ENCODE measurements at regions not wholly inside any gene's neighbourhood (a gene's known extent, or its start where the extent isn't known, plus 50 kb on each side); places are given as distances from the start of the nearest gene placed in this dataset.
"Not testable (repeated sequence)": the region's sequence is repeated elsewhere in the genome, so short reads cannot be mapped to it uniquely, and the experiment has no call there.

- ATAC-seq (ENCODE audit: low read depth) (no peak), DNase-seq (no peak)
- Histone ChIP-seq H3K4me2 (replicated peaks; ENCODE audit: low read depth, low read length, poor library complexity, severe bottlenecking) (no peak overlapping the region), H3K9me3 (ENCODE audit: control extremely low read depth in 1 of 3, control insufficient read depth in 2 of 3, insufficient read depth in 1 of 3, low read length in 2 of 3) (peaks cover 0 to 11% (median 0%) of the 10 kb centered on the region in 3 donors), H3K4me1 (ENCODE audit: control insufficient read depth in 2 of 2, insufficient read depth in 2 of 2, low read length in 2 of 2) (no peaks in the 10 kb centered on the region), H4K20me1 (ENCODE audit: control insufficient read depth, insufficient read depth, low read length, poor library complexity, severe bottlenecking) (no peaks in the 10 kb centered on the region), H3K27ac (ENCODE audit: low read length in 2 of 2) (no peak overlapping the region), H3K79me2 (ENCODE audit: control insufficient read depth, insufficient read depth, low read length) (no peaks in the 10 kb centered on the region), H2AFZ (ENCODE audit: insufficient read depth, low read depth, low read length, poor library complexity, severe bottlenecking) (no peak overlapping the region), H3K9ac (ENCODE audit: low read length) (no peak overlapping the region), H3K36me3 (replicated peaks in 1 of 2; ENCODE audit: control extremely low read depth in 1 of 2, control insufficient read depth in 1 of 2, extremely low read depth in 1 of 2, insufficient read depth in 2 of 2, low read length in 1 of 2) (no peaks in the 10 kb centered on the region), H3K27me3 (replicated peaks in 1 of 4; ENCODE audit: control extremely low read depth in 1 of 4, control insufficient read depth in 3 of 4, insufficient read depth in 4 of 4, low read length in 3 of 4) (no peaks in the 10 kb centered on the region), H3K4me3 (ENCODE audit: control extremely low read depth in 1 of 5, extremely low read depth in 1 of 5, insufficient read depth in 1 of 5, low read depth in 2 of 5, low read length in 4 of 5) (no peak overlapping the region)
- intact Hi-C loops (cut with micrococcal nuclease) = no loop called here
- Mint-ChIP-seq H3K4me1 (no peaks in the 10 kb centered on the region), H3K9me3 (ENCODE audit: insufficient read depth) (no peaks in the 10 kb centered on the region), H3K27ac (no peak overlapping the region), H3K27me3 (no peaks in the 10 kb centered on the region), H3K4me3 (no peak overlapping the region)
- TF ChIP-seq EZH2 (IDR thresholded peaks at IDR 0.05; ENCODE audit: borderline replicate concordance, insufficient read depth, low read depth, low read length, poor library complexity, severe bottlenecking) (no peak), CTCF (IDR thresholded peaks at IDR 0.05) (no peak)
- ChIA-PET CTCF (no interaction called here), POLR2A (no interaction called here)
Observed at GRCh38 chr2:125330133-125330532, 1305.0 kb downstream of the CNTNAP5 start.

- no peak overlapping the region for H3K27ac ChIP-seq (ENCODE audit: low read length in 2 of 2)
- WGBS (ENCODE audit: insufficient coverage) = 90% methylated on average over 2 of the region's 5 CpGs
- DNase-seq (no peak), ATAC-seq (ENCODE audit: low read depth) (no peak)
- ChIA-PET CTCF (no interaction called here), POLR2A (no interaction called here)
- H3K4me1 ChIP-seq (ENCODE audit: control insufficient read depth in 2 of 2, insufficient read depth in 2 of 2, low read length in 2 of 2) = no peaks in the 10 kb centered on the region
- no peaks in the 10 kb centered on the region for H3K4me1 Mint-ChIP-seq
- no peak overlapping the region for H3K9ac ChIP-seq (ENCODE audit: low read length)
- H3K4me3 ChIP-seq (ENCODE audit: control extremely low read depth in 1 of 5, extremely low read depth in 1 of 5, insufficient read depth in 1 of 5, low read depth in 2 of 5, low read length in 4 of 5) = no peak overlapping the region
- H3K79me2 ChIP-seq (ENCODE audit: control insufficient read depth, insufficient read depth, low read length) = no peaks in the 10 kb centered on the region
- H3K9me3 ChIP-seq (ENCODE audit: control extremely low read depth in 1 of 3, control insufficient read depth in 2 of 3, insufficient read depth in 1 of 3, low read length in 2 of 3) = peaks cover 0 to 3% (median 0%) of the 10 kb centered on the region in 3 donors
- H3K27me3 ChIP-seq (replicated peaks in 1 of 4; ENCODE audit: control extremely low read depth in 1 of 4, control insufficient read depth in 3 of 4, insufficient read depth in 4 of 4, low read length in 3 of 4) = no peaks in the 10 kb centered on the region
- H3K36me3 ChIP-seq (replicated peaks in 1 of 2; ENCODE audit: control extremely low read depth in 1 of 2, control insufficient read depth in 1 of 2, extremely low read depth in 1 of 2, insufficient read depth in 2 of 2, low read length in 1 of 2) = no peaks in the 10 kb centered on the region
- no peak overlapping the region for H3K4me2 ChIP-seq (replicated peaks; ENCODE audit: low read depth, low read length, poor library complexity, severe bottlenecking)
- H3K4me3 Mint-ChIP-seq = no peak overlapping the region
- no peak for TF ChIP-seq EZH2 (IDR thresholded peaks at IDR 0.05; ENCODE audit: borderline replicate concordance, insufficient read depth, low read depth, low read length, poor library complexity, severe bottlenecking)
- TF ChIP-seq CTCF (IDR thresholded peaks at IDR 0.05) = no peak
- no peaks in the 10 kb centered on the region for H3K27me3 Mint-ChIP-seq
- H4K20me1 ChIP-seq (ENCODE audit: control insufficient read depth, insufficient read depth, low read length, poor library complexity, severe bottlenecking) = no peaks in the 10 kb centered on the region
- no peak overlapping the region for H3K27ac Mint-ChIP-seq
- H3K9me3 Mint-ChIP-seq (ENCODE audit: insufficient read depth) = peaks cover 6% of the 10 kb centered on the region
- no peak overlapping the region for H2AFZ ChIP-seq (ENCODE audit: insufficient read depth, low read depth, low read length, poor library complexity, severe bottlenecking)
- intact Hi-C loops (cut with micrococcal nuclease) = no loop called here
Observed at GRCh38 chr2:125341353-125341752, 1314.6 kb upstream of the GYPC start.

- H4K20me1 ChIP-seq (ENCODE audit: control insufficient read depth, insufficient read depth, low read length, poor library complexity, severe bottlenecking); H3K27ac Mint-ChIP-seq; H3K9me3 Mint-ChIP-seq (ENCODE audit: insufficient read depth); H3K4me3 Mint-ChIP-seq; H3K27ac ChIP-seq (ENCODE audit: low read length in 2 of 2); H3K9ac ChIP-seq (ENCODE audit: low read length); H3K79me2 ChIP-seq (ENCODE audit: control insufficient read depth, insufficient read depth, low read length); H3K4me3 ChIP-seq (ENCODE audit: control extremely low read depth in 1 of 5, extremely low read depth in 1 of 5, insufficient read depth in 1 of 5, low read depth in 2 of 5, low read length in 4 of 5); H3K27me3 Mint-ChIP-seq; H3K36me3 ChIP-seq (replicated peaks in 1 of 2; ENCODE audit: control extremely low read depth in 1 of 2, control insufficient read depth in 1 of 2, extremely low read depth in 1 of 2, insufficient read depth in 2 of 2, low read length in 1 of 2); H2AFZ ChIP-seq (ENCODE audit: insufficient read depth, low read depth, low read length, poor library complexity, severe bottlenecking); intact Hi-C loops (cut with micrococcal nuclease); H3K27me3 ChIP-seq (replicated peaks in 1 of 4; ENCODE audit: control extremely low read depth in 1 of 4, control insufficient read depth in 3 of 4, insufficient read depth in 4 of 4, low read length in 3 of 4); DNase-seq; H3K4me2 ChIP-seq (replicated peaks; ENCODE audit: low read depth, low read length, poor library complexity, severe bottlenecking); H3K9me3 ChIP-seq (ENCODE audit: control extremely low read depth in 1 of 3, control insufficient read depth in 2 of 3, insufficient read depth in 1 of 3, low read length in 2 of 3); POLR2A ChIA-PET; H3K4me1 Mint-ChIP-seq; ATAC-seq (ENCODE audit: low read depth); CTCF ChIA-PET; H3K4me1 ChIP-seq (ENCODE audit: control insufficient read depth in 2 of 2, insufficient read depth in 2 of 2, low read length in 2 of 2): not testable (repeated sequence)
- WGBS (ENCODE audit: insufficient coverage) = 100% methylated on average over 3 of the region's 12 CpGs
Observed at GRCh38 chr2:125353542-125353941, 1302.4 kb upstream of the GYPC start.
